Keratinocyte (primary cell): ENCODE measurements at regions not wholly inside any gene's neighbourhood (a gene's known extent, or its start where the extent isn't known, plus 50 kb on each side); places are given as distances from the start of the nearest gene placed in this dataset.

Experiments
- DNase-seq: peaks from one replicate; pipeline ENCODE4 v3.0.0-alpha.2; 2011; ENCODE audit warnings: low read depth, missing footprints, low spot score
- FAIRE-seq: peaks from 2 replicates; lab custom pipeline; 2011; peaks lifted over from hg19 to GRCh38; lab: Jason Lieb, UNC
- H2AFZ ChIP-seq: 2 replicates; pipeline ENCODE4 v1.6.0; 2012; ENCODE audit warnings: low read length, control low read depth, inconsistent platforms; ENCODE audit not compliant: control insufficient read depth
- H3K27ac ChIP-seq: 2 replicates; pipeline ENCODE4 v1.5.1; 2011; ENCODE audit warnings: low read length; ENCODE audit not compliant: control insufficient read depth, insufficient read depth
- H3K27me3 ChIP-seq: 3 replicates; pipeline ENCODE4 v1.6.0; 2011; ENCODE audit warnings: low read length; ENCODE audit not compliant: control insufficient read depth, insufficient read depth; ENCODE audit errors: extremely low read depth
- H3K36me3 ChIP-seq, 2 experiments: 2 replicates in 1 of 2; 3 replicates in 1 of 2; pipeline ENCODE4 v1.5.1; 2011; ENCODE audit warnings: low read length in 2 of 2, mild to moderate bottlenecking in 1 of 2; ENCODE audit not compliant: control insufficient read depth in 2 of 2, insufficient read depth in 2 of 2; ENCODE audit errors: extremely low read depth in 1 of 2
- H3K4me1 ChIP-seq: 3 replicates; pipeline ENCODE4 v1.5.1; 2011; ENCODE audit warnings: low read length; ENCODE audit not compliant: control insufficient read depth, insufficient read depth; ENCODE audit errors: extremely low read depth
- H3K4me2 ChIP-seq: 3 replicates; pipeline ENCODE4 v1.6.0; 2011; ENCODE audit warnings: low read depth, low read length; ENCODE audit not compliant: control insufficient read depth, insufficient read depth; ENCODE audit errors: extremely low read depth
- H3K4me3 ChIP-seq, 3 experiments: fragments of 200-600 bp in 1 of 3; sonication (generic) in 1 of 3; 2 replicates in 2 of 3; 3 replicates in 1 of 3; pipeline ENCODE4 v1.5.1; 2011 to 2016; ENCODE audit warnings: low read length in 3 of 3, mild to moderate bottlenecking in 3 of 3, control low read depth in 2 of 3, inconsistent platforms in 1 of 3, low read depth in 1 of 3, mixed read lengths in 1 of 3, mixed run types in 1 of 3, moderate library complexity in 1 of 3; ENCODE audit not compliant: control insufficient read depth in 2 of 3, insufficient read depth in 2 of 3; ENCODE audit errors: extremely low read depth in 1 of 3
- H3K79me2 ChIP-seq: 2 replicates; pipeline ENCODE4 v1.6.0; 2012; ENCODE audit warnings: low read length; ENCODE audit not compliant: control insufficient read depth, insufficient read depth
- H3K9ac ChIP-seq: 3 replicates; pipeline ENCODE4 v1.6.0; 2011; ENCODE audit warnings: low read length; ENCODE audit not compliant: control insufficient read depth, insufficient read depth; ENCODE audit errors: extremely low read depth
- H3K9me1 ChIP-seq: 3 replicates; pipeline ENCODE4 v1.6.0; 2011; ENCODE audit warnings: low read length; ENCODE audit not compliant: control insufficient read depth, insufficient read depth; ENCODE audit errors: extremely low read depth
- H3K9me3 ChIP-seq: 2 replicates; pipeline ENCODE4 v1.5.1; 2012; ENCODE audit warnings: low read depth, low read length; ENCODE audit not compliant: control insufficient read depth
- H4K20me1 ChIP-seq: 3 replicates; pipeline ENCODE4 v1.6.0; 2011; ENCODE audit warnings: low read length; ENCODE audit not compliant: control insufficient read depth, insufficient read depth; ENCODE audit errors: extremely low read depth
- CTCF ChIP-seq, 3 experiments: IDR thresholded peaks in 1 of 3; conservative IDR thresholded peaks in 1 of 3; optimal IDR thresholded peaks in 1 of 3; 2 replicates in 2 of 3; 3 replicates in 1 of 3; pipeline versions ENCODE3 to v1.5.1; 2011; ENCODE audit warnings: low read length in 3 of 3, mild to moderate bottlenecking in 3 of 3, moderate library complexity in 2 of 3, control low read depth in 1 of 3, inconsistent platforms in 1 of 3; ENCODE audit not compliant: insufficient read depth in 2 of 3; ENCODE audit errors: extremely low read depth in 1 of 3
- EZH2 ChIP-seq: IDR thresholded peaks from one replicate; pipeline ENCODE4 v1.6.1; 2012; ENCODE audit warnings: inconsistent platforms, mild to moderate bottlenecking, low read length, moderate library complexity
- dilution Hi-C: fragments of 300-500 bp; cut with MboI; formaldehyde crosslinking; loops from one replicate; pipeline ENCODE4 v1.7.0; 2020; ENCODE audit warnings: low sequenced_read_pairs; ENCODE audit not compliant: extremely low pct_ligation_motif_present

- dilution Hi-C loops = no loop called here
- H3K4me1 ChIP-seq = no peaks in the 10 kb centered on the region
- no peak overlapping the region for H3K4me2 ChIP-seq
- no peak overlapping the region for H2AFZ ChIP-seq
- H3K27ac ChIP-seq = no peak overlapping the region
- no peaks in the 10 kb centered on the region for H3K36me3 ChIP-seq
- no peaks in the 10 kb centered on the region for H4K20me1 ChIP-seq
- no peaks in the 10 kb centered on the region for H3K27me3 ChIP-seq
- H3K9me3 ChIP-seq = no peaks in the 10 kb centered on the region
- no peaks in the 10 kb centered on the region for H3K79me2 ChIP-seq
- no peak for FAIRE-seq
- H3K9ac ChIP-seq = no peak overlapping the region
- H3K9me1 ChIP-seq = no peaks in the 10 kb centered on the region
- TF ChIP-seq CTCF (optimal IDR thresholded peaks at IDR 0.05 in 1 of 3, IDR thresholded peaks at IDR 0.05 in 1 of 3, conservative IDR thresholded peaks at IDR 0.05 in 1 of 3; ENCODE audit: extremely low read depth in 1 of 3, insufficient read depth in 2 of 3, low read length in 3 of 3) = no peak
- TF ChIP-seq EZH2 = no peak
- no peak for DNase-seq
- H3K4me3 ChIP-seq = no peak overlapping the region
These were observed 209.9 kb downstream of the TUBA3C start for GRCh38 chr13:18971576-18972219.

GRCh38 chr13:18965347-18965855 is 216.2 kb downstream of the TUBA3C start:
- dilution Hi-C loops = no loop called here
- no peaks in the 10 kb centered on the region for H3K4me1 ChIP-seq
- H3K27me3 ChIP-seq = no peaks in the 10 kb centered on the region

More at GRCh38 chr13:18965347-18965855, 216.2 kb downstream of the TUBA3C start:
- Histone ChIP-seq H3K9me3 (peaks cover 13% of the 10 kb centered on the region), H2AFZ (no peak overlapping the region), H3K27ac (no peak overlapping the region), H3K4me3 (no peak overlapping the region), H3K9me1 (no peaks in the 10 kb centered on the region), H3K9ac (no peak overlapping the region), H4K20me1 (no peaks in the 10 kb centered on the region), H3K79me2 (no peaks in the 10 kb centered on the region), H3K36me3 (no peaks in the 10 kb centered on the region), H3K4me2 (no peak overlapping the region)
- DNase-seq (no peak), FAIRE-seq (no peak)
- no peak for TF ChIP-seq EZH2
- TF ChIP-seq CTCF (optimal IDR thresholded peaks at IDR 0.05 in 1 of 3, IDR thresholded peaks at IDR 0.05 in 1 of 3, conservative IDR thresholded peaks at IDR 0.05 in 1 of 3; ENCODE audit: extremely low read depth in 1 of 3, insufficient read depth in 2 of 3, low read length in 3 of 3) = no peak
